Left forelimb (tissue), 1 donor: ENCODE measurements at regions not wholly inside any gene's neighbourhood (a gene's known extent, or its start where the extent isn't known, plus 50 kb on each side); places are given as distances from the start of the nearest gene placed in this dataset.

Experiments used
- DNase-seq: peaks from one replicate; pipeline ENCODE4 v3.0.0-alpha.2; 2018; ENCODE audit warnings: low spot score

- no peak for DNase-seq
Measured at GRCh38 chr7:25314731-25315267, 86.5 kb upstream of the NPVF start.

- DNase-seq: no peak
Measured at GRCh38 chr7:25316366-25316765, 88.1 kb upstream of the NPVF start.

- no peak for DNase-seq
Measured at GRCh38 chr7:25318047-25318446, 89.8 kb upstream of the NPVF start.

- no peak for DNase-seq
Measured at GRCh38 chr7:25319707-25320106, 91.4 kb upstream of the NPVF start.

- no peak for DNase-seq
Measured at GRCh38 chr7:25320791-25321190, 92.5 kb upstream of the NPVF start.

GRCh38 chr7:25321424-25321823 lies 93.1 kb upstream of the NPVF start:
- DNase-seq: no peak

GRCh38 chr7:25322473-25322872 lies 94.2 kb upstream of the NPVF start:
- DNase-seq: no peak

- no peak for DNase-seq
Measured at GRCh38 chr7:25325186-25325757, 97.0 kb upstream of the NPVF start.

GRCh38 chr7:25326501-25327156 lies 98.3 kb upstream of the NPVF start:
- no peak for DNase-seq

GRCh38 chr7:25329815-25330214 lies 101.5 kb upstream of the NPVF start:
- DNase-seq: no peak

GRCh38 chr7:25333296-25333928 lies 105.1 kb upstream of the NPVF start:
- no peak for DNase-seq

GRCh38 chr7:25347360-25348066 lies 119.2 kb upstream of the NPVF start:
- DNase-seq: no peak

- no peak for DNase-seq
Measured at GRCh38 chr7:25348104-25348503, 119.8 kb upstream of the NPVF start.

GRCh38 chr7:25349283-25350017 lies 121.2 kb upstream of the NPVF start:
- no peak for DNase-seq

- no peak for DNase-seq
Measured at GRCh38 chr7:25350041-25350440, 121.8 kb upstream of the NPVF start.

GRCh38 chr7:25351761-25352160 lies 123.5 kb upstream of the NPVF start:
- DNase-seq: no peak

- no peak for DNase-seq
Measured at GRCh38 chr7:25353196-25353595, 124.9 kb upstream of the NPVF start.

GRCh38 chr7:25353732-25354131 lies 125.4 kb upstream of the NPVF start:
- no peak for DNase-seq

GRCh38 chr7:25356534-25357151 lies 128.4 kb upstream of the NPVF start:
- DNase-seq: no peak

GRCh38 chr7:25358926-25359325 lies 130.6 kb upstream of the NPVF start:
- DNase-seq: no peak

- no peak for DNase-seq
Measured at GRCh38 chr7:25359471-25360059, 131.3 kb upstream of the NPVF start.
